ENCODE measurements at regions not wholly inside any gene's neighbourhood (a gene's known extent, or its start where the extent isn't known, plus 50 kb on each side); places are given as distances from the start of the nearest gene placed in this dataset.

GRCh38 chr1:88562991-88563390 lies 121.1 kb upstream of the PKN2 start:
- no peak for TF ChIP-seq CTCF (IDR thresholded peaks at IDR 0.05)
- TF ChIP-seq POLR2AphosphoS5 (IDR thresholded peaks at IDR 0.05; ENCODE audit: low read depth, low read length) = no peak
- no peak for TF ChIP-seq REST (IDR thresholded peaks at IDR 0.05; ENCODE audit: insufficient read depth in 1 of 2, low read depth in 2 of 2, low read length in 1 of 2)

All from Panc1 (cell line).